IMR-90 (cell line): ENCODE measurements at regions not wholly inside any gene's neighbourhood (a gene's known extent, or its start where the extent isn't known, plus 50 kb on each side); places are given as distances from the start of the nearest gene placed in this dataset.
"Not testable (repeated sequence)": the region's sequence is repeated elsewhere in the genome, so short reads cannot be mapped to it uniquely, and the experiment has no call there.

Experiments
- ATAC-seq: fragments of 200-7000 bp; cut with Tn5 transposase; 2 replicates; pipeline ENCODE4 v1.9.1; 2020; ENCODE audit warnings: low read depth, mild to moderate bottlenecking, moderate library complexity
- BruUV-seq: library from RNA; stranded (reverse); fragments of 400-500 nt; replicated peaks from 2 replicates; lab custom pipeline; 2021; lab: Mats Ljungman, UMichigan
- CTCF ChIA-PET: fragments of 300-600 bp; formaldehyde crosslinking; extraction: SDS; loops from one replicate; lab custom pipeline; 2021; ENCODE audit warnings: antibody characterized with exemption; lab: Yijun Ruan, JAX
- POLR2A ChIA-PET: fragments of 300-600 bp; sonication (Branson Sonifier 250); formaldehyde crosslinking; loops from one replicate; lab custom pipeline; 2022; ENCODE audit warnings: antibody characterized with exemption; ENCODE audit not compliant: unreplicated experiment; lab: Charles Lee
- DNase-seq: peaks from one replicate; pipeline ENCODE4 v3.0.0; 2013
- H2AFZ ChIP-seq: replicated peaks from 2 replicates; pipeline ENCODE3; 2013; ENCODE audit warnings: low read length, mild to moderate bottlenecking; ENCODE audit not compliant: poor library complexity
- H2AK5ac ChIP-seq: 2 replicates; pipeline ENCODE4 v1.6.1; 2013; ENCODE audit warnings: low read depth, low read length, inconsistent platforms
- H2AK9ac ChIP-seq: replicated peaks from 2 replicates; pipeline ENCODE3; 2013; ENCODE audit warnings: mild to moderate bottlenecking, low read depth, low read length, moderate library complexity; ENCODE audit not compliant: poor library complexity
- H2BK120ac ChIP-seq: 2 replicates; pipeline ENCODE4 v1.6.1; 2013; ENCODE audit warnings: low read depth, low read length, inconsistent platforms
- H2BK15ac ChIP-seq: 3 replicates; pipeline ENCODE4 v1.6.1; 2013; ENCODE audit warnings: low read depth, low read length, inconsistent platforms
- H2BK20ac ChIP-seq: 2 replicates; pipeline ENCODE4 v1.6.1; 2013; ENCODE audit warnings: low read depth, mild to moderate bottlenecking, inconsistent platforms, low read length, moderate library complexity
- H2BK5ac ChIP-seq: 2 replicates; pipeline ENCODE4 v1.6.1; 2013; ENCODE audit warnings: mild to moderate bottlenecking, low read depth, low read length, inconsistent platforms; ENCODE audit not compliant: poor library complexity, severe bottlenecking
- H3K14ac ChIP-seq: replicated peaks from 2 replicates; pipeline ENCODE4 v1.6.1; 2013; ENCODE audit warnings: low read depth, low read length, inconsistent platforms
- H3K18ac ChIP-seq: 2 replicates; pipeline ENCODE4 v1.6.1; 2013; ENCODE audit warnings: low read depth, low read length, control low read depth
- H3K23ac ChIP-seq: 2 replicates; pipeline ENCODE4 v1.6.1; 2013; ENCODE audit warnings: low read depth, low read length, inconsistent platforms
- H3K27ac ChIP-seq: 2 replicates; pipeline ENCODE4 v1.5.1; 2013; ENCODE audit warnings: mild to moderate bottlenecking, control low read depth, low read length; ENCODE audit not compliant: insufficient read depth
- H3K27me3 ChIP-seq: 2 replicates; pipeline ENCODE4 v1.6.1; 2013; ENCODE audit warnings: low read length; ENCODE audit not compliant: control insufficient read depth, insufficient read depth
- H3K36me3 ChIP-seq: 2 replicates; pipeline ENCODE4 v1.6.1; 2013; ENCODE audit warnings: low read length, mixed read lengths; ENCODE audit not compliant: control insufficient read depth, insufficient read depth
- H3K4ac ChIP-seq: 2 replicates; pipeline ENCODE4 v1.6.1; 2013; ENCODE audit warnings: low read depth, low read length, inconsistent platforms
- H3K4me1 ChIP-seq: 2 replicates; pipeline ENCODE4 v1.6.1; 2013; ENCODE audit warnings: low read length, mixed read lengths; ENCODE audit not compliant: control insufficient read depth, insufficient read depth
- H3K4me2 ChIP-seq: 2 replicates; pipeline ENCODE4 v1.6.1; 2013; ENCODE audit warnings: low read depth, mild to moderate bottlenecking, control low read depth, low read length, moderate library complexity
- H3K4me3 ChIP-seq: 2 replicates; pipeline ENCODE4 v1.5.1; 2013; ENCODE audit warnings: low read depth, mild to moderate bottlenecking, control low read depth, low read length, moderate library complexity; ENCODE audit not compliant: insufficient read depth
- H3K56ac ChIP-seq: 2 replicates; pipeline ENCODE4 v1.6.1; 2013; ENCODE audit warnings: low read length, inconsistent platforms; ENCODE audit not compliant: insufficient read depth; ENCODE audit errors: extremely low read depth
- H3K79me1 ChIP-seq, 2 experiments: 2 replicates each; pipeline ENCODE4 v1.6.1; 2013; ENCODE audit warnings: low read length in 2 of 2, inconsistent platforms in 1 of 2, low read depth in 1 of 2
- H3K9ac ChIP-seq: 2 replicates; pipeline ENCODE4 v1.6.1; 2013; ENCODE audit warnings: low read depth, low read length, control low read depth
- H3K9me1 ChIP-seq: 2 replicates; pipeline ENCODE4 v1.6.1; 2013; ENCODE audit warnings: low read length, inconsistent platforms; ENCODE audit not compliant: insufficient read depth
- H3K9me3 ChIP-seq: 2 replicates; pipeline ENCODE4 v1.6.1; 2013; ENCODE audit warnings: low read length; ENCODE audit not compliant: control insufficient read depth, insufficient read depth
- H4K20me1 ChIP-seq: 2 replicates; pipeline ENCODE4 v1.6.1; 2013; ENCODE audit warnings: low read length, inconsistent platforms; ENCODE audit not compliant: insufficient read depth
- H4K5ac ChIP-seq: 2 replicates; pipeline ENCODE4 v1.6.1; 2013; ENCODE audit warnings: mild to moderate bottlenecking, low read depth, low read length, control low read depth
- H4K8ac ChIP-seq, 2 experiments: 2 replicates each; pipeline ENCODE4 v1.6.1; 2013; ENCODE audit warnings: low read depth in 2 of 2, low read length in 2 of 2, control low read depth in 1 of 2, inconsistent platforms in 1 of 2
- H4K91ac ChIP-seq: 2 replicates; pipeline ENCODE4 v1.6.1; 2013; ENCODE audit warnings: low read depth, low read length, inconsistent platforms; ENCODE audit not compliant: insufficient read depth
- BHLHE40 ChIP-seq: fragments of 150-350 bp; IDR thresholded peaks from 2 replicates; pipeline ENCODE4 v1.6.1; 2016; ENCODE audit warnings: mild to moderate bottlenecking, low read depth, low read length
- CEBPB ChIP-seq: IDR thresholded peaks from 2 replicates; pipeline ENCODE4 v1.6.1; 2012; ENCODE audit warnings: low read depth, low read length, improper control_type of control experiment
- CHD1 ChIP-seq: IDR thresholded peaks from 2 replicates; pipeline ENCODE4 v1.6.1; 2012; ENCODE audit warnings: low read depth, low read length, improper control_type of control experiment
- MAFK ChIP-seq: IDR thresholded peaks from 2 replicates; pipeline ENCODE4 v1.6.1; 2012; ENCODE audit warnings: low read depth, low read length, improper control_type of control experiment
- NFE2L2 ChIP-seq: fragments of 150-350 bp; IDR thresholded peaks from 2 replicates; pipeline ENCODE4 v1.6.1; 2016; ENCODE audit warnings: low read depth, mild to moderate bottlenecking, low read length
- RAD21 ChIP-seq: IDR thresholded peaks from 2 replicates; pipeline ENCODE4 v1.6.1; 2012; ENCODE audit warnings: low read length, improper control_type of control experiment
- RCOR1 ChIP-seq: IDR thresholded peaks from 2 replicates; pipeline ENCODE4 v1.6.1; 2012; ENCODE audit warnings: mild to moderate bottlenecking, low read length, improper control_type of control experiment; ENCODE audit not compliant: insufficient replicate concordance
- SMC3 ChIP-seq: fragments of 150-350 bp; IDR thresholded peaks from 2 replicates; pipeline ENCODE4 v1.6.1; 2016; ENCODE audit warnings: low read depth, mild to moderate bottlenecking, antibody characterized with exemption, low read length, moderate library complexity
- WGBS, 2 experiments: methylation state at CpG; one replicate each; pipeline versions ENCODE4 v1.1.5 to v1.1.7; 2013; ENCODE audit warnings: missing lambda C conversion rate in 2 of 2; ENCODE audit not compliant: insufficient read length in 1 of 2; ENCODE audit errors: extremely low coverage in 2 of 2; 5-methylcytosine and 5-hydroxymethylcytosine counted together
- dilution Hi-C: fragments of 300-500 bp; cut with HindIII; formaldehyde crosslinking; loops from one replicate; pipeline ENCODE4 v1.14.3; 2018; ENCODE audit warnings: low sequenced_read_pairs; ENCODE audit not compliant: unreplicated experiment
- in situ Hi-C: fragments of 300-500 bp; cut with MboI; formaldehyde crosslinking; loops from 3 replicates; pipeline ENCODE4 v1.14.3; 2019; ENCODE audit warnings: low sequenced_read_pairs, inconsistent platforms, mixed read lengths
- intact Hi-C: fragments of 100-400 bp; cut with micrococcal nuclease; formaldehyde crosslinking; loops from 2 replicates; pipeline ENCODE4 v1.10.0; 2022
- TF ChIP-seq, protein P1 (sequence below): fragments of 150-350 bp; IDR thresholded peaks from 2 replicates; pipeline ENCODE4 v1.6.1; 2016; ENCODE audit warnings: low read depth, mild to moderate bottlenecking, low read length, moderate library complexity, borderline replicate concordance

DNA sequence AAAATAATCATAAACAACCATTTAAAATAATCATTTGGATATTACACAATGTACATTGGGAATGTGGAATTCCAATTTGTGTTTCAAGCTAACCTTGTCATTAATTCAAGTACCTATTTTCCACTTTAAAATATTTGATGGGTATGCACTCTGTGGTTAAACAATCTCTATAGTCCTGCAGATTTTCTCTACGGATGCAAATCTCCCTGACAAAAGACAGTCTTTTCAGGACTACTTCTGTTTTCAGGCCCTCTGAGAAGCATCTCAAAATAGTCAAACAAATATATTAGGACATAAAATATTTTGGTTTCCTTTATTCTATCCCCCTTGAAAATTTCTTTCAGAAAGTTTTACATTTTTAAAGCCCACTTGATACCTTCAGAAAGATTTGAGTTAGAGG is 735.6 kb upstream of the MBL2 start:
- Histone ChIP-seq H2BK20ac (no peak overlapping the region), H4K8ac (no peak overlapping the region), H3K9me3 (no peaks in the 10 kb centered on the region), H2AFZ (no peak overlapping the region), H3K27me3 (no peaks in the 10 kb centered on the region), H3K56ac (no peak overlapping the region), H3K18ac (no peak overlapping the region), H3K36me3 (no peaks in the 10 kb centered on the region), H3K4ac (no peak overlapping the region), H4K5ac (no peak overlapping the region), H4K91ac (no peak overlapping the region), H2AK5ac (no peak overlapping the region), H2BK120ac (no peak overlapping the region), H3K4me3 (no peak overlapping the region), H3K14ac (no peak overlapping the region), H3K27ac (no peak overlapping the region), H2BK15ac (no peak overlapping the region), H3K4me2 (no peak overlapping the region), H3K9ac (no peak overlapping the region), H3K79me1 (no peaks in the 10 kb centered on the region), H3K23ac (no peak overlapping the region), H3K9me1 (no peaks in the 10 kb centered on the region), H3K4me1 (no peaks in the 10 kb centered on the region), H4K20me1 (no peaks in the 10 kb centered on the region), H2AK9ac (no peak overlapping the region), H2BK5ac (no peak overlapping the region)
- TF ChIP-seq CEBPB (no peak), MAFK (no peak), CHD1 (no peak), NFE2L2 (no peak), RAD21 (no peak), BHLHE40 (no peak), RCOR1 (no peak), SMC3 (no peak)
- TF ChIP-seq, protein P1, sequence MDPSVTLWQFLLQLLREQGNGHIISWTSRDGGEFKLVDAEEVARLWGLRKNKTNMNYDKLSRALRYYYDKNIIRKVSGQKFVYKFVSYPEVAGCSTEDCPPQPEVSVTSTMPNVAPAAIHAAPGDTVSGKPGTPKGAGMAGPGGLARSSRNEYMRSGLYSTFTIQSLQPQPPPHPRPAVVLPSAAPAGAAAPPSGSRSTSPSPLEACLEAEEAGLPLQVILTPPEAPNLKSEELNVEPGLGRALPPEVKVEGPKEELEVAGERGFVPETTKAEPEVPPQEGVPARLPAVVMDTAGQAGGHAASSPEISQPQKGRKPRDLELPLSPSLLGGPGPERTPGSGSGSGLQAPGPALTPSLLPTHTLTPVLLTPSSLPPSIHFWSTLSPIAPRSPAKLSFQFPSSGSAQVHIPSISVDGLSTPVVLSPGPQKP: no peak
- no peak for DNase-seq
- no TSS peak for BruUV-seq
- intact Hi-C loops: no loop called here
- in situ Hi-C loops: no loop called here
- no peak for ATAC-seq
- dilution Hi-C loops: no loop called here
- CTCF ChIA-PET: no interaction called here
- POLR2A ChIA-PET: no interaction called here
- WGBS, 2 experiments: no CpG with 5 or more reads among the region's 1 CpG

DNA sequence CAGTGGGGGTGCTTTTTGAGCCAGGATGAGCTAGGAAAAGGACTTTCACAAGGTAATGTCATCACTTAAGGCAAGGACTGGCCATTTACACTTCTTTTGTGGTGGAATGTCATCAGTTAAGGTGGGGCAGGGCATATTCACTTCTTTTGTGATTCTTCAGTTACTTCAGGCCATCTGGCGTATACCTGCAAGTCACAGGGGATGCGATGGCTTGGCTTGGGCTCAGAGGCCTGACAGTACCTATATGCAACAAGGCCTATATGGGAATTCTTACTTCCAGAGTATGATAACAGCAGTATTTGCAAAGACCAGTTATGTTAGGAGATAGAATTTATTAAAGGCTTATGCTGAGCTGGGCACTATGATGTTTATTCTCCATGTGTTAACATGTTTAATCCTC is 731.9 kb upstream of the MBL2 start:
- ATAC-seq, H3K4me2 ChIP-seq, H2AK5ac ChIP-seq, H4K91ac ChIP-seq, H4K8ac ChIP-seq, H3K9me3 ChIP-seq, DNase-seq, H3K18ac ChIP-seq, in situ Hi-C loops, H3K36me3 ChIP-seq, H4K5ac ChIP-seq, intact Hi-C loops, dilution Hi-C loops, H2AFZ ChIP-seq, H3K9ac ChIP-seq, BruUV-seq, H2AK9ac ChIP-seq, H3K56ac ChIP-seq, H3K4ac ChIP-seq, POLR2A ChIA-PET, H3K27ac ChIP-seq, H3K23ac ChIP-seq, H3K4me1 ChIP-seq, H2BK20ac ChIP-seq, H2BK15ac ChIP-seq, CTCF ChIA-PET, H3K9me1 ChIP-seq, H2BK5ac ChIP-seq, H3K4me3 ChIP-seq, H3K79me1 ChIP-seq, H2BK120ac ChIP-seq, H3K14ac ChIP-seq, H3K27me3 ChIP-seq, H4K20me1 ChIP-seq: not testable (repeated sequence)
- no CpG with 5 or more reads among the region's 2 CpGs for WGBS, 2 experiments
